GM12878 (cell line): ENCODE measurements at regions not wholly inside any gene's neighbourhood (a gene's known extent, or its start where the extent isn't known, plus 50 kb on each side); places are given as distances from the start of the nearest gene placed in this dataset.

ENCODE experiments used
- POLR2AphosphoS2 ChIP-seq: IDR thresholded peaks from 2 replicates; pipeline ENCODE4 v1.6.1; 2011; ENCODE audit warnings: low read depth, mild to moderate bottlenecking, low read length, improper control_type of control experiment, moderate library complexity
- POLR2AphosphoS5 ChIP-seq: IDR thresholded peaks from 2 replicates; pipeline ENCODE4 v1.6.1; 2011; ENCODE audit warnings: mild to moderate bottlenecking, low read length, inconsistent platforms
- SRF ChIP-seq, 2 experiments: IDR thresholded peaks; 2 replicates each; pipeline ENCODE4 v1.6.1; 2011; ENCODE audit warnings: low read depth in 2 of 2, low read length in 2 of 2, mild to moderate bottlenecking in 1 of 2, moderate library complexity in 1 of 2
- TF ChIP-seq, protein P1 (sequence below): IDR thresholded peaks from 2 replicates; pipeline ENCODE4 v1.6.1; 2011; ENCODE audit warnings: mild to moderate bottlenecking, low read depth, low read length, moderate library complexity; ENCODE audit not compliant: insufficient replicate concordance
- TF ChIP-seq, protein P2 (sequence below), 3 experiments: IDR thresholded peaks in 2 of 3; conservative IDR thresholded peaks in 1 of 3; 2 replicates each; pipeline ENCODE4 v1.5.1; 2011; ENCODE audit warnings: low read depth in 3 of 3, low read length in 3 of 3, mild to moderate bottlenecking in 3 of 3, control low read depth in 2 of 3, moderate library complexity in 2 of 3, inconsistent platforms in 1 of 3, mixed read lengths in 1 of 3; ENCODE audit not compliant: control insufficient read depth in 2 of 3, insufficient read depth in 1 of 3; ENCODE audit errors: extremely low read depth in 1 of 3

DNA sequence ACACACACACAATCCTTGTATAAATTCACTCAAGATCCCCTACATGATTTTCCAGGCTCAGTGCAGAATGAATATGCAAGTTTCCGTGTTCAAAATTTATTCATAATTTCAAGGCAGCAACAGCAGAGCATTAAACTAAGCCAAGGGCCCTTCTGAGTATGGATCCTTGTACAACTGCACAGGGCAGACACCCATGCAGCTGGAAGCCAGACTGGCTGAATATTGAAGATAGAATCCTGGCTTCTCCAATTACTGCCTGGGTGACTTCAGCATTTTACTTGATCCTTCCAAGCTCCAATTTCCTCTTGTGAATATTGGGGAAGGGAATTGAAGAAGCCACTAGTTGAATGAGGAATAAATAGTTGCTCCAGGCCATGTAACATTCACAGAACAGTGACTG is 267.9 kb upstream of the REG3G start:
- TF ChIP-seq, protein P1, sequence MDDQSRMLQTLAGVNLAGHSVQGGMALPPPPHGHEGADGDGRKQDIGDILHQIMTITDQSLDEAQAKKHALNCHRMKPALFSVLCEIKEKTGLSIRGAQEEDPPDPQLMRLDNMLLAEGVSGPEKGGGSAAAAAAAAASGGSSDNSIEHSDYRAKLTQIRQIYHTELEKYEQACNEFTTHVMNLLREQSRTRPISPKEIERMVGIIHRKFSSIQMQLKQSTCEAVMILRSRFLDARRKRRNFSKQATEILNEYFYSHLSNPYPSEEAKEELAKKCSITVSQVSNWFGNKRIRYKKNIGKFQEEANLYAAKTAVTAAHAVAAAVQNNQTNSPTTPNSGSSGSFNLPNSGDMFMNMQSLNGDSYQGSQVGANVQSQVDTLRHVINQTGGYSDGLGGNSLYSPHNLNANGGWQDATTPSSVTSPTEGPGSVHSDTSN, result no peak
- TF ChIP-seq SRF (IDR thresholded peaks at IDR 0.05; ENCODE audit: low read depth in 2 of 2, low read length in 2 of 2) (no peak), POLR2AphosphoS2 (no peak), POLR2AphosphoS5 (no peak)
- TF ChIP-seq, protein P2, sequence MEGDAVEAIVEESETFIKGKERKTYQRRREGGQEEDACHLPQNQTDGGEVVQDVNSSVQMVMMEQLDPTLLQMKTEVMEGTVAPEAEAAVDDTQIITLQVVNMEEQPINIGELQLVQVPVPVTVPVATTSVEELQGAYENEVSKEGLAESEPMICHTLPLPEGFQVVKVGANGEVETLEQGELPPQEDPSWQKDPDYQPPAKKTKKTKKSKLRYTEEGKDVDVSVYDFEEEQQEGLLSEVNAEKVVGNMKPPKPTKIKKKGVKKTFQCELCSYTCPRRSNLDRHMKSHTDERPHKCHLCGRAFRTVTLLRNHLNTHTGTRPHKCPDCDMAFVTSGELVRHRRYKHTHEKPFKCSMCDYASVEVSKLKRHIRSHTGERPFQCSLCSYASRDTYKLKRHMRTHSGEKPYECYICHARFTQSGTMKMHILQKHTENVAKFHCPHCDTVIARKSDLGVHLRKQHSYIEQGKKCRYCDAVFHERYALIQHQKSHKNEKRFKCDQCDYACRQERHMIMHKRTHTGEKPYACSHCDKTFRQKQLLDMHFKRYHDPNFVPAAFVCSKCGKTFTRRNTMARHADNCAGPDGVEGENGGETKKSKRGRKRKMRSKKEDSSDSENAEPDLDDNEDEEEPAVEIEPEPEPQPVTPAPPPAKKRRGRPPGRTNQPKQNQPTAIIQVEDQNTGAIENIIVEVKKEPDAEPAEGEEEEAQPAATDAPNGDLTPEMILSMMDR (IDR thresholded peaks at IDR 0.05 in 2 of 3, conservative IDR thresholded peaks at IDR 0.05 in 1 of 3; ENCODE audit: control insufficient read depth in 2 of 3, extremely low read depth in 1 of 3, insufficient read depth in 1 of 3, low read depth in 3 of 3, low read length in 3 of 3), result no peak
